SU-DHL-6 (cell line): ENCODE measurements at regions not wholly inside any gene's neighbourhood (a gene's known extent, or its start where the extent isn't known, plus 50 kb on each side); places are given as distances from the start of the nearest gene placed in this dataset.

Experiments
- H2AFZ ChIP-seq: fragments of 200-600 bp; sonication (generic); 2 replicates; pipeline ENCODE4 v1.6.1; 2014; ENCODE audit warnings: low read depth, mild to moderate bottlenecking, moderate library complexity, mixed read lengths, antibody characterized with exemption, low read length; ENCODE audit not compliant: severe bottlenecking
- H3F3A ChIP-seq: fragments of 200-600 bp; shearing (Covaris generic); 2 replicates; pipeline ENCODE4 v1.6.0; 2016; ENCODE audit warnings: antibody characterized with exemption, mild to moderate bottlenecking; ENCODE audit not compliant: insufficient read depth
- H3K27ac ChIP-seq: fragments of 200-600 bp; sonication (generic); 2 replicates; pipeline ENCODE4 v1.5.1; 2016; ENCODE audit warnings: low read depth, mild to moderate bottlenecking, low read length, moderate library complexity, mixed read lengths
- H3K27me3 ChIP-seq: fragments of 200-600 bp; sonication (generic), shearing (Covaris generic); 2 replicates; pipeline ENCODE4 v1.6.0; 2014; ENCODE audit warnings: mild to moderate bottlenecking, low read length
- H3K36me3 ChIP-seq: fragments of 200-600 bp; sonication (generic); 2 replicates; pipeline ENCODE4 v1.6.1; 2014; ENCODE audit warnings: mild to moderate bottlenecking, low read length, mixed read lengths
- H3K4me2 ChIP-seq: fragments of 300-600, 200-600 bp; shearing (Covaris generic), sonication (generic); 2 replicates; pipeline ENCODE4 v1.6.0; 2014; ENCODE audit warnings: low read length, low read depth, mild to moderate bottlenecking; ENCODE audit not compliant: poor library complexity, severe bottlenecking
- H3K4me3 ChIP-seq: fragments of 200-600 bp; sonication (generic); 2 replicates; pipeline ENCODE4 v1.5.1; 2014; ENCODE audit warnings: antibody characterized with exemption, low read length, mild to moderate bottlenecking, mixed read lengths; ENCODE audit not compliant: insufficient read depth, poor library complexity, severe bottlenecking
- H3K79me2 ChIP-seq: fragments of 200-600 bp; sonication (generic); 2 replicates; pipeline ENCODE4 v1.6.1; 2014; ENCODE audit warnings: mild to moderate bottlenecking, low read length, moderate library complexity; ENCODE audit not compliant: insufficient read depth
- H3K9ac ChIP-seq: fragments of 200-600 bp; sonication (generic); 2 replicates; pipeline ENCODE4 v1.7.0; 2014; ENCODE audit warnings: mild to moderate bottlenecking, low read length
- H3K9me2 ChIP-seq: fragments of 200-600 bp; sonication (generic); replicated peaks from 2 replicates; pipeline ENCODE4 v1.6.1; 2014; ENCODE audit warnings: low read length; ENCODE audit not compliant: insufficient read depth
- H3K9me3 ChIP-seq: fragments of 200-600 bp; sonication (generic); 2 replicates; pipeline ENCODE4 v1.6.1; 2014; ENCODE audit warnings: low read length, mixed read lengths; ENCODE audit not compliant: insufficient read depth
- H4K20me1 ChIP-seq: fragments of 200-600 bp; sonication (generic); 2 replicates; pipeline ENCODE4 v1.6.1; 2014; ENCODE audit warnings: low read depth, mild to moderate bottlenecking, antibody characterized with exemption, low read length, moderate library complexity, mixed read lengths
- EZH2phosphoT487 ChIP-seq: fragments of 200-600 bp; sonication (generic), shearing (Covaris generic); conservative IDR thresholded peaks from 2 replicates; pipeline ENCODE4 v1.6.1; 2018; ENCODE audit warnings: mild to moderate bottlenecking, antibody characterized with exemption, low read length, moderate library complexity, mixed read lengths
- TF ChIP-seq, protein P1 (sequence below): fragments of 200-600 bp; sonication (generic); IDR thresholded peaks from one replicate; pipeline ENCODE4 v1.5.1; 2017; ENCODE audit warnings: antibody characterized with exemption, mild to moderate bottlenecking, low read length, moderate library complexity; ENCODE audit not compliant: insufficient read depth, poor library complexity, severe bottlenecking

DNA sequence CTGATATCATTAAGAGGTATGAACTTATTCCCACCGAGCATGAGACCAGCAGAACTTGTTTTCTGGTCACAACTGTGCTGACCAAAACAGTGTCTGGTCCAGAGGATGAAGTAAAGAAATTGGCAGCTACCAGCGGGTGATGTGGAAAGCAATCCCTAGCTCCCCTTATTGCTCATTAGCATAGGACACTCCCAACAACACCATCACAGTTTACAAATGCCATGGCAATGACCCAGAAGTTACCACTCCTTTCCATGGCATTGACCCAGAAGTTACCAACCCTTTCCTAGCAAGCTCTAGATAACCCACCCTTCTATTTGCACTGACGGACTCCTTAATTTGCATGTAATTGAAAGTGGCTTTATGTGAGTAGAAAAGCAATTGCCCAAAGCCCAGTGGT lies 1856.1 kb downstream of the OLFM4 start:
- Histone ChIP-seq H3K27ac (no peak overlapping the region), H3K9ac (no peak overlapping the region), H4K20me1 (no peaks in the 10 kb centered on the region), H3K27me3 (no peaks in the 10 kb centered on the region), H3F3A (no peaks in the 10 kb centered on the region), H3K9me3 (no peaks in the 10 kb centered on the region), H3K9me2 (no peaks in the 10 kb centered on the region), H3K4me2 (no peak overlapping the region), H3K79me2 (no peaks in the 10 kb centered on the region), H3K4me3 (no peak overlapping the region), H2AFZ (no peak overlapping the region), H3K36me3 (no peaks in the 10 kb centered on the region)
- TF ChIP-seq, protein P1, sequence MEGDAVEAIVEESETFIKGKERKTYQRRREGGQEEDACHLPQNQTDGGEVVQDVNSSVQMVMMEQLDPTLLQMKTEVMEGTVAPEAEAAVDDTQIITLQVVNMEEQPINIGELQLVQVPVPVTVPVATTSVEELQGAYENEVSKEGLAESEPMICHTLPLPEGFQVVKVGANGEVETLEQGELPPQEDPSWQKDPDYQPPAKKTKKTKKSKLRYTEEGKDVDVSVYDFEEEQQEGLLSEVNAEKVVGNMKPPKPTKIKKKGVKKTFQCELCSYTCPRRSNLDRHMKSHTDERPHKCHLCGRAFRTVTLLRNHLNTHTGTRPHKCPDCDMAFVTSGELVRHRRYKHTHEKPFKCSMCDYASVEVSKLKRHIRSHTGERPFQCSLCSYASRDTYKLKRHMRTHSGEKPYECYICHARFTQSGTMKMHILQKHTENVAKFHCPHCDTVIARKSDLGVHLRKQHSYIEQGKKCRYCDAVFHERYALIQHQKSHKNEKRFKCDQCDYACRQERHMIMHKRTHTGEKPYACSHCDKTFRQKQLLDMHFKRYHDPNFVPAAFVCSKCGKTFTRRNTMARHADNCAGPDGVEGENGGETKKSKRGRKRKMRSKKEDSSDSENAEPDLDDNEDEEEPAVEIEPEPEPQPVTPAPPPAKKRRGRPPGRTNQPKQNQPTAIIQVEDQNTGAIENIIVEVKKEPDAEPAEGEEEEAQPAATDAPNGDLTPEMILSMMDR = no peak
- no peak for TF ChIP-seq EZH2phosphoT487

DNA sequence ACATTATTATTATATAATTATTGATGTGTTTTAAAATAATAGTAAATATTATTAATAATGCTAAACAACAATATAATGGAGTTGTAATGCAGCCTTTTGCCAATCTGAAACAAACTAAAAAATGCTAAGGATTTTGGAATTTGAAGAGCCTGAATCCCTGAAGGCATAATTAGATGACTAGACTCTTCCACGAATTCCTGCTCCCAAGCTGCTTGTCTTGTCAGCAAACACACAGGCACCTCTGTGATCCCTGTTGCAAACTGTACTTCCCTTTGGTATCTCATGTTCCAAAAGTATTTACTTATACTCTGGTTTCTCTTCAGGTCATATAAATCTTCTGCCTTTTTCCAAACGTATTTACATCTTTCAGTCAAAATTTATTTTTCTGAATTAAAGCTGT lies 1862.4 kb downstream of the OLFM4 start:
- TF ChIP-seq EZH2phosphoT487 = no peak
- TF ChIP-seq, protein P1 = no peak
- Histone ChIP-seq H3K9ac (no peak overlapping the region), H3K9me3 (no peaks in the 10 kb centered on the region; the same call in 1 of the 2 replicates), H4K20me1 (no peaks in the 10 kb centered on the region), H3F3A (no peaks in the 10 kb centered on the region), H2AFZ (no peak overlapping the region), H3K36me3 (no peaks in the 10 kb centered on the region), H3K9me2 (no peaks in the 10 kb centered on the region; the same call in 1 of the 2 replicates), H3K27ac (no peak overlapping the region), H3K4me2 (no peak overlapping the region), H3K79me2 (no peaks in the 10 kb centered on the region), H3K27me3 (no peaks in the 10 kb centered on the region), H3K4me3 (no peak overlapping the region)

DNA sequence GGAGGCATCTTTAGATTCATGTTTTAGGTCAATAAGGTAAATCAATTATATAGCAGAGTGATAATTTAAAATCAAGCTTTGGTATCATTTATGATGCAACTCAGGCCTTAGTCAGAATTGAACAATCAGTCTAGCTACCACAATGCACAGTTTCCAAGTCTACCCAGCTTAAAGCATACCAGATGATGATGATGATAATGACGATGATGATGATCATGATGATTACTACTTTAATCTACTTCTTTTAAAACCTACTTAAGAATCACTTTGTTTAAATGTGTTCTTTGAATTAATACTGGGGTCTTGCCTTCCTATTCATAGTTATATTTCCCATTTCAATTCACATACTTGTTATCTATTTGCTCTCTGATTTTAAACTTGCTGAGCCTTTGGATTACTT lies 1872.7 kb downstream of the OLFM4 start:
- no peaks in the 10 kb centered on the region for H3K79me2 ChIP-seq
- H3K27ac ChIP-seq = no peak overlapping the region
- H3K9ac ChIP-seq = no peak overlapping the region
- H2AFZ ChIP-seq = no peak overlapping the region
- no peaks in the 10 kb centered on the region for H3K9me3 ChIP-seq
- no peaks in the 10 kb centered on the region for H3K9me2 ChIP-seq
- no peaks in the 10 kb centered on the region for H3K27me3 ChIP-seq
- TF ChIP-seq, protein P1 = no peak
- no peak for TF ChIP-seq EZH2phosphoT487
- no peak overlapping the region for H3K4me2 ChIP-seq
- no peak overlapping the region for H3K4me3 ChIP-seq
- H3F3A ChIP-seq = no peaks in the 10 kb centered on the region
- H3K36me3 ChIP-seq = no peaks in the 10 kb centered on the region
- H4K20me1 ChIP-seq = no peaks in the 10 kb centered on the region
